Endothelial cell of umbilical vein (primary cell): ENCODE measurements at regions not wholly inside any gene's neighbourhood (a gene's known extent, or its start where the extent isn't known, plus 50 kb on each side); places are given as distances from the start of the nearest gene placed in this dataset.

Source experiments
- MYC ChIP-seq: IDR thresholded peaks from one replicate; pipeline ENCODE4 v1.6.1; 2011; ENCODE audit warnings: mild to moderate bottlenecking, low read depth, low read length
- POLR2A ChIP-seq: IDR thresholded peaks from 2 replicates; pipeline ENCODE4 v1.6.1; 2012; ENCODE audit warnings: low read depth, mild to moderate bottlenecking, control low read depth, low read length
- POLR2AphosphoS5 ChIP-seq: IDR thresholded peaks from 2 replicates; pipeline ENCODE4 v1.6.1; 2012; ENCODE audit warnings: low read depth, mild to moderate bottlenecking, control low read depth, low read length, moderate library complexity; ENCODE audit not compliant: insufficient read depth
- TF ChIP-seq, protein P1 (sequence below), 2 donors: IDR thresholded peaks; 1 replicate in 1 of 2; 2 replicates in 1 of 2; pipeline ENCODE4 v1.5.1; 2011; ENCODE audit warnings: low read length in 2 of 2, mild to moderate bottlenecking in 2 of 2, moderate library complexity in 2 of 2, control low read depth in 1 of 2, inconsistent platforms in 1 of 2, low read depth in 1 of 2; ENCODE audit not compliant: insufficient read depth in 1 of 2; ENCODE audit errors: extremely low read depth in 1 of 2

- TF ChIP-seq MYC: no peak
- TF ChIP-seq POLR2A: no peak
- TF ChIP-seq, protein P1, sequence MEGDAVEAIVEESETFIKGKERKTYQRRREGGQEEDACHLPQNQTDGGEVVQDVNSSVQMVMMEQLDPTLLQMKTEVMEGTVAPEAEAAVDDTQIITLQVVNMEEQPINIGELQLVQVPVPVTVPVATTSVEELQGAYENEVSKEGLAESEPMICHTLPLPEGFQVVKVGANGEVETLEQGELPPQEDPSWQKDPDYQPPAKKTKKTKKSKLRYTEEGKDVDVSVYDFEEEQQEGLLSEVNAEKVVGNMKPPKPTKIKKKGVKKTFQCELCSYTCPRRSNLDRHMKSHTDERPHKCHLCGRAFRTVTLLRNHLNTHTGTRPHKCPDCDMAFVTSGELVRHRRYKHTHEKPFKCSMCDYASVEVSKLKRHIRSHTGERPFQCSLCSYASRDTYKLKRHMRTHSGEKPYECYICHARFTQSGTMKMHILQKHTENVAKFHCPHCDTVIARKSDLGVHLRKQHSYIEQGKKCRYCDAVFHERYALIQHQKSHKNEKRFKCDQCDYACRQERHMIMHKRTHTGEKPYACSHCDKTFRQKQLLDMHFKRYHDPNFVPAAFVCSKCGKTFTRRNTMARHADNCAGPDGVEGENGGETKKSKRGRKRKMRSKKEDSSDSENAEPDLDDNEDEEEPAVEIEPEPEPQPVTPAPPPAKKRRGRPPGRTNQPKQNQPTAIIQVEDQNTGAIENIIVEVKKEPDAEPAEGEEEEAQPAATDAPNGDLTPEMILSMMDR (IDR thresholded peaks at IDR 0.05; ENCODE audit: extremely low read depth in 1 of 2, insufficient read depth in 1 of 2, low read depth in 1 of 2, low read length in 2 of 2): no peak
- TF ChIP-seq POLR2AphosphoS5: no peak
Measured at GRCh38 chr2:133791191-133791590, 222.9 kb upstream of the NCKAP5 start.
